ENCODE measurements at regions not wholly inside any gene's neighbourhood (a gene's known extent, or its start where the extent isn't known, plus 50 kb on each side); places are given as distances from the start of the nearest gene placed in this dataset.

DNA sequence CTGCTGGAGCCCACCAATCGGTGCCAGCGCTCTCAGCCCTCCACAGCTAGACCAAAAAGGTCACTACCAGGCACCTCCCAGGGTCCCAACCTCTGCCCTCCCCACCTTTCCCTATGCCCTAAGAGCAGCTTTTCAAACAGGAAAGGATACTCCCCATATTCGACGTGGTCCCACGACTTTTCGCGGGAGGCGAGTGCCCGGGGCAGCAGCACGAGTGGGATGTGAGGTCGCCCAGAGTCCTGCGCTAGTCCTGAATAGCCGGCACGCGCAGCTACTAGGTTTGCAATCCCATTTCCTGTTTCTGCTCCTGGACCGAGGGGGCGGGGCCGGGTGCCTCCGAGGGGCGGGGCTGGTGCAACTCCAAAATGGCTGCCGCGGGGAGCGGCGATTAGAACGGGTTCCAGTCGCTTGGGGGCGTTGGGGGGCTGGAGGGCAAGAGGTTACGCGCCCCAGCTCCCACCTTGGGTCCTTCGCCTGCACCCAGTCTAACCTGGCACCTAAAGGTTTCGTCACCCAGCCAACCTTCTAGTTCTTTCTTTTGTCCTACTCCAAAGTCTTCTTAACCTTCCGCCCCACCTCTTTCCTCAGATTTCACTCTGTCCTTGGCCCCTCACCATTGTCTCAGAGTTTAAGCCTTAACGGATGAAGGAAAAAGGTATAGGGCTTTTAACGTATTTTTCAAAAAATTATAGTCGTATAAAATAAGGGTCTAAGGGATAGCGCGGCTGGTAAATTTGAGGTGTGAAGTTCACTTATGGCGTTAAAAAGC is 85.0 kb upstream of the TENT5D start:
- Histone ChIP-seq H2BK5ac (ENCODE audit: low read depth, low read length, poor library complexity, severe bottlenecking) (no peak overlapping the region), H3K9me3 (ENCODE audit: control insufficient read depth, insufficient read depth, low read length) (no peaks in the 10 kb centered on the region), H4K8ac (ENCODE audit: low read depth in 2 of 2, low read length in 2 of 2) (no peak overlapping the region), H3K4ac (ENCODE audit: low read depth, low read length) (no peak overlapping the region), H2AK9ac (replicated peaks; ENCODE audit: low read depth, low read length, poor library complexity) (no peak overlapping the region), H4K91ac (ENCODE audit: insufficient read depth, low read depth, low read length) (no peak overlapping the region), H3K23ac (ENCODE audit: low read depth, low read length) (no peak overlapping the region), H3K9me1 (ENCODE audit: insufficient read depth, low read length) (no peaks in the 10 kb centered on the region), H2AFZ (replicated peaks; ENCODE audit: low read length, poor library complexity) (no peak overlapping the region), H4K20me1 (ENCODE audit: insufficient read depth, low read length) (no peaks in the 10 kb centered on the region), H2BK120ac (ENCODE audit: low read depth, low read length) (no peak overlapping the region), H3K9ac (ENCODE audit: low read depth, low read length) (no peak overlapping the region), H3K27ac (ENCODE audit: insufficient read depth, low read length) (no peak overlapping the region), H3K4me3 (ENCODE audit: insufficient read depth, low read depth, low read length) (no peak overlapping the region), H3K4me2 (ENCODE audit: low read depth, low read length) (no peak overlapping the region), H4K5ac (ENCODE audit: low read depth, low read length) (no peak overlapping the region), H2BK20ac (ENCODE audit: low read depth, low read length) (no peak overlapping the region), H2BK15ac (ENCODE audit: low read depth, low read length) (no peak overlapping the region), H3K27me3 (ENCODE audit: control insufficient read depth, insufficient read depth, low read length) (no peaks in the 10 kb centered on the region), H2AK5ac (ENCODE audit: low read depth, low read length) (no peak overlapping the region), H3K14ac (replicated peaks; ENCODE audit: low read depth, low read length) (no peak overlapping the region), H3K18ac (ENCODE audit: low read depth, low read length) (no peak overlapping the region), H3K4me1 (ENCODE audit: control insufficient read depth, insufficient read depth, low read length) (no peaks in the 10 kb centered on the region), H3K56ac (ENCODE audit: extremely low read depth, insufficient read depth, low read length) (no peak overlapping the region), H3K36me3 (ENCODE audit: control insufficient read depth, insufficient read depth, low read length) (no peaks in the 10 kb centered on the region), H3K79me1 (ENCODE audit: low read depth in 1 of 2, low read length in 2 of 2) (no peaks in the 10 kb centered on the region)
- in situ Hi-C loops (cut with MboI; ENCODE audit: low sequenced_read_pairs) (no loop called here), dilution Hi-C loops (cut with HindIII; ENCODE audit: low sequenced_read_pairs, unreplicated experiment) (no loop called here), intact Hi-C loops (cut with micrococcal nuclease) (no loop called here)
- no TSS peak for BruUV-seq (replicated peaks)
- ATAC-seq (ENCODE audit: low read depth) (no peak), DNase-seq (no peak)
- ChIA-PET CTCF (no interaction called here), POLR2A (ENCODE audit: unreplicated experiment) (no interaction called here)
- WGBS, 2 experiments (ENCODE audit: extremely low coverage in 2 of 2, insufficient read length in 1 of 2) = 47% methylated on average over 12 of the region's 38 CpGs; no CpG with 5 or more reads in 1 of the 2 experiments
- no peak for TF ChIP-seq FOS (IDR thresholded peaks at IDR 0.05; ENCODE audit: low read depth, low read length)
- no peak for TF ChIP-seq CEBPB (IDR thresholded peaks at IDR 0.05; ENCODE audit: low read depth, low read length)
- TF ChIP-seq POLR2A (IDR thresholded peaks at IDR 0.05; ENCODE audit: low read depth, low read length) = no peak
- TF ChIP-seq SMC3 (IDR thresholded peaks at IDR 0.05; ENCODE audit: low read depth, low read length) = no peak
- no peak for TF ChIP-seq MAZ (IDR thresholded peaks at IDR 0.05; ENCODE audit: borderline replicate concordance, low read depth, low read length)
- no peak for TF ChIP-seq RAD21 (IDR thresholded peaks at IDR 0.05; ENCODE audit: low read length)
- TF ChIP-seq, protein P1, sequence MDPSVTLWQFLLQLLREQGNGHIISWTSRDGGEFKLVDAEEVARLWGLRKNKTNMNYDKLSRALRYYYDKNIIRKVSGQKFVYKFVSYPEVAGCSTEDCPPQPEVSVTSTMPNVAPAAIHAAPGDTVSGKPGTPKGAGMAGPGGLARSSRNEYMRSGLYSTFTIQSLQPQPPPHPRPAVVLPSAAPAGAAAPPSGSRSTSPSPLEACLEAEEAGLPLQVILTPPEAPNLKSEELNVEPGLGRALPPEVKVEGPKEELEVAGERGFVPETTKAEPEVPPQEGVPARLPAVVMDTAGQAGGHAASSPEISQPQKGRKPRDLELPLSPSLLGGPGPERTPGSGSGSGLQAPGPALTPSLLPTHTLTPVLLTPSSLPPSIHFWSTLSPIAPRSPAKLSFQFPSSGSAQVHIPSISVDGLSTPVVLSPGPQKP (IDR thresholded peaks at IDR 0.05; ENCODE audit: borderline replicate concordance, low read depth, low read length) = no peak
- TF ChIP-seq, protein P2, sequence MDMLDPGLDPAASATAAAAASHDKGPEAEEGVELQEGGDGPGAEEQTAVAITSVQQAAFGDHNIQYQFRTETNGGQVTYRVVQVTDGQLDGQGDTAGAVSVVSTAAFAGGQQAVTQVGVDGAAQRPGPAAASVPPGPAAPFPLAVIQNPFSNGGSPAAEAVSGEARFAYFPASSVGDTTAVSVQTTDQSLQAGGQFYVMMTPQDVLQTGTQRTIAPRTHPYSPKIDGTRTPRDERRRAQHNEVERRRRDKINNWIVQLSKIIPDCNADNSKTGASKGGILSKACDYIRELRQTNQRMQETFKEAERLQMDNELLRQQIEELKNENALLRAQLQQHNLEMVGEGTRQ (IDR thresholded peaks at IDR 0.05; ENCODE audit: low read depth, low read length) = no peak
- TF ChIP-seq CHD1 (IDR thresholded peaks at IDR 0.05; ENCODE audit: low read depth, low read length) = no peak
- no peak for TF ChIP-seq NFE2L2 (IDR thresholded peaks at IDR 0.05; ENCODE audit: low read depth, low read length)
- no peak for TF ChIP-seq MXI1 (IDR thresholded peaks at IDR 0.05; ENCODE audit: borderline replicate concordance, low read depth, low read length)
- no peak for TF ChIP-seq BHLHE40 (IDR thresholded peaks at IDR 0.05; ENCODE audit: low read depth, low read length)
- TF ChIP-seq RCOR1 (IDR thresholded peaks at IDR 0.05; ENCODE audit: insufficient replicate concordance, low read length) = no peak
- TF ChIP-seq MAFK (IDR thresholded peaks at IDR 0.05; ENCODE audit: low read depth, low read length) = no peak
- no peak for TF ChIP-seq RFX5 (IDR thresholded peaks at IDR 0.05; ENCODE audit: low read depth, low read length)
